IMR-90 (cell line): ENCODE measurements at regions not wholly inside any gene's neighbourhood (a gene's known extent, or its start where the extent isn't known, plus 50 kb on each side); places are given as distances from the start of the nearest gene placed in this dataset.

ENCODE experiments used
- ATAC-seq: fragments of 200-7000 bp; cut with Tn5 transposase; 2 replicates; pipeline ENCODE4 v1.9.1; 2020; ENCODE audit warnings: low read depth, mild to moderate bottlenecking, moderate library complexity
- BruUV-seq: library from RNA; stranded (reverse); fragments of 400-500 nt; replicated peaks from 2 replicates; lab custom pipeline; 2021; lab: Mats Ljungman, UMichigan
- CTCF ChIA-PET: fragments of 300-600 bp; formaldehyde crosslinking; extraction: SDS; loops from one replicate; lab custom pipeline; 2021; ENCODE audit warnings: antibody characterized with exemption; lab: Yijun Ruan, JAX
- POLR2A ChIA-PET: fragments of 300-600 bp; sonication (Branson Sonifier 250); formaldehyde crosslinking; loops from one replicate; lab custom pipeline; 2022; ENCODE audit warnings: antibody characterized with exemption; ENCODE audit not compliant: unreplicated experiment; lab: Charles Lee
- DNase-seq: peaks from one replicate; pipeline ENCODE4 v3.0.0; 2013
- H2AFZ ChIP-seq: replicated peaks from 2 replicates; pipeline ENCODE3; 2013; ENCODE audit warnings: low read length, mild to moderate bottlenecking; ENCODE audit not compliant: poor library complexity
- H2AK5ac ChIP-seq: 2 replicates; pipeline ENCODE4 v1.6.1; 2013; ENCODE audit warnings: low read depth, low read length, inconsistent platforms
- H2AK9ac ChIP-seq: replicated peaks from 2 replicates; pipeline ENCODE3; 2013; ENCODE audit warnings: mild to moderate bottlenecking, low read depth, low read length, moderate library complexity; ENCODE audit not compliant: poor library complexity
- H2BK120ac ChIP-seq: 2 replicates; pipeline ENCODE4 v1.6.1; 2013; ENCODE audit warnings: low read depth, low read length, inconsistent platforms
- H2BK15ac ChIP-seq: 3 replicates; pipeline ENCODE4 v1.6.1; 2013; ENCODE audit warnings: low read depth, low read length, inconsistent platforms
- H2BK20ac ChIP-seq: 2 replicates; pipeline ENCODE4 v1.6.1; 2013; ENCODE audit warnings: low read depth, mild to moderate bottlenecking, inconsistent platforms, low read length, moderate library complexity
- H2BK5ac ChIP-seq: 2 replicates; pipeline ENCODE4 v1.6.1; 2013; ENCODE audit warnings: mild to moderate bottlenecking, low read depth, low read length, inconsistent platforms; ENCODE audit not compliant: poor library complexity, severe bottlenecking
- H3K14ac ChIP-seq: replicated peaks from 2 replicates; pipeline ENCODE4 v1.6.1; 2013; ENCODE audit warnings: low read depth, low read length, inconsistent platforms
- H3K18ac ChIP-seq: 2 replicates; pipeline ENCODE4 v1.6.1; 2013; ENCODE audit warnings: low read depth, low read length, control low read depth
- H3K23ac ChIP-seq: 2 replicates; pipeline ENCODE4 v1.6.1; 2013; ENCODE audit warnings: low read depth, low read length, inconsistent platforms
- H3K27ac ChIP-seq: 2 replicates; pipeline ENCODE4 v1.5.1; 2013; ENCODE audit warnings: mild to moderate bottlenecking, control low read depth, low read length; ENCODE audit not compliant: insufficient read depth
- H3K27me3 ChIP-seq: 2 replicates; pipeline ENCODE4 v1.6.1; 2013; ENCODE audit warnings: low read length; ENCODE audit not compliant: control insufficient read depth, insufficient read depth
- H3K36me3 ChIP-seq: 2 replicates; pipeline ENCODE4 v1.6.1; 2013; ENCODE audit warnings: low read length, mixed read lengths; ENCODE audit not compliant: control insufficient read depth, insufficient read depth
- H3K4ac ChIP-seq: 2 replicates; pipeline ENCODE4 v1.6.1; 2013; ENCODE audit warnings: low read depth, low read length, inconsistent platforms
- H3K4me1 ChIP-seq: 2 replicates; pipeline ENCODE4 v1.6.1; 2013; ENCODE audit warnings: low read length, mixed read lengths; ENCODE audit not compliant: control insufficient read depth, insufficient read depth
- H3K4me2 ChIP-seq: 2 replicates; pipeline ENCODE4 v1.6.1; 2013; ENCODE audit warnings: low read depth, mild to moderate bottlenecking, control low read depth, low read length, moderate library complexity
- H3K4me3 ChIP-seq: 2 replicates; pipeline ENCODE4 v1.5.1; 2013; ENCODE audit warnings: low read depth, mild to moderate bottlenecking, control low read depth, low read length, moderate library complexity; ENCODE audit not compliant: insufficient read depth
- H3K56ac ChIP-seq: 2 replicates; pipeline ENCODE4 v1.6.1; 2013; ENCODE audit warnings: low read length, inconsistent platforms; ENCODE audit not compliant: insufficient read depth; ENCODE audit errors: extremely low read depth
- H3K79me1 ChIP-seq, 2 experiments: 2 replicates each; pipeline ENCODE4 v1.6.1; 2013; ENCODE audit warnings: low read length in 2 of 2, inconsistent platforms in 1 of 2, low read depth in 1 of 2
- H3K9ac ChIP-seq: 2 replicates; pipeline ENCODE4 v1.6.1; 2013; ENCODE audit warnings: low read depth, low read length, control low read depth
- H3K9me1 ChIP-seq: 2 replicates; pipeline ENCODE4 v1.6.1; 2013; ENCODE audit warnings: low read length, inconsistent platforms; ENCODE audit not compliant: insufficient read depth
- H3K9me3 ChIP-seq: 2 replicates; pipeline ENCODE4 v1.6.1; 2013; ENCODE audit warnings: low read length; ENCODE audit not compliant: control insufficient read depth, insufficient read depth
- H4K20me1 ChIP-seq: 2 replicates; pipeline ENCODE4 v1.6.1; 2013; ENCODE audit warnings: low read length, inconsistent platforms; ENCODE audit not compliant: insufficient read depth
- H4K5ac ChIP-seq: 2 replicates; pipeline ENCODE4 v1.6.1; 2013; ENCODE audit warnings: mild to moderate bottlenecking, low read depth, low read length, control low read depth
- H4K8ac ChIP-seq, 2 experiments: 2 replicates each; pipeline ENCODE4 v1.6.1; 2013; ENCODE audit warnings: low read depth in 2 of 2, low read length in 2 of 2, control low read depth in 1 of 2, inconsistent platforms in 1 of 2
- H4K91ac ChIP-seq: 2 replicates; pipeline ENCODE4 v1.6.1; 2013; ENCODE audit warnings: low read depth, low read length, inconsistent platforms; ENCODE audit not compliant: insufficient read depth
- BHLHE40 ChIP-seq: fragments of 150-350 bp; IDR thresholded peaks from 2 replicates; pipeline ENCODE4 v1.6.1; 2016; ENCODE audit warnings: mild to moderate bottlenecking, low read depth, low read length
- CEBPB ChIP-seq: IDR thresholded peaks from 2 replicates; pipeline ENCODE4 v1.6.1; 2012; ENCODE audit warnings: low read depth, low read length, improper control_type of control experiment
- CTCF ChIP-seq: conservative IDR thresholded peaks from 2 replicates; pipeline ENCODE4 v1.5.1; 2012; ENCODE audit warnings: mild to moderate bottlenecking, low read depth, low read length, improper control_type of control experiment
- FOS ChIP-seq: fragments of 150-350 bp; IDR thresholded peaks from 2 replicates; pipeline ENCODE4 v1.6.1; 2016; ENCODE audit warnings: low read depth, low read length
- MAFK ChIP-seq: IDR thresholded peaks from 2 replicates; pipeline ENCODE4 v1.6.1; 2012; ENCODE audit warnings: low read depth, low read length, improper control_type of control experiment
- MAZ ChIP-seq: IDR thresholded peaks from 2 replicates; pipeline ENCODE4 v1.6.1; 2012; ENCODE audit warnings: low read depth, mild to moderate bottlenecking, low read length, improper control_type of control experiment, moderate library complexity, borderline replicate concordance
- POLR2A ChIP-seq: IDR thresholded peaks from 2 replicates; pipeline ENCODE4 v1.6.1; 2012; ENCODE audit warnings: mild to moderate bottlenecking, low read depth, low read length
- RCOR1 ChIP-seq: IDR thresholded peaks from 2 replicates; pipeline ENCODE4 v1.6.1; 2012; ENCODE audit warnings: mild to moderate bottlenecking, low read length, improper control_type of control experiment; ENCODE audit not compliant: insufficient replicate concordance
- SMC3 ChIP-seq: fragments of 150-350 bp; IDR thresholded peaks from 2 replicates; pipeline ENCODE4 v1.6.1; 2016; ENCODE audit warnings: low read depth, mild to moderate bottlenecking, antibody characterized with exemption, low read length, moderate library complexity
- WGBS, 2 experiments: methylation state at CpG; one replicate each; pipeline versions ENCODE4 v1.1.5 to v1.1.7; 2013; ENCODE audit warnings: missing lambda C conversion rate in 2 of 2; ENCODE audit not compliant: insufficient read length in 1 of 2; ENCODE audit errors: extremely low coverage in 2 of 2; 5-methylcytosine and 5-hydroxymethylcytosine counted together
- dilution Hi-C: fragments of 300-500 bp; cut with HindIII; formaldehyde crosslinking; loops from one replicate; pipeline ENCODE4 v1.14.3; 2018; ENCODE audit warnings: low sequenced_read_pairs; ENCODE audit not compliant: unreplicated experiment
- in situ Hi-C: fragments of 300-500 bp; cut with MboI; formaldehyde crosslinking; loops from 3 replicates; pipeline ENCODE4 v1.14.3; 2019; ENCODE audit warnings: low sequenced_read_pairs, inconsistent platforms, mixed read lengths
- intact Hi-C: fragments of 100-400 bp; cut with micrococcal nuclease; formaldehyde crosslinking; loops from 2 replicates; pipeline ENCODE4 v1.10.0; 2022

- H3K23ac ChIP-seq = no peak overlapping the region
- H2AFZ ChIP-seq = no peak overlapping the region
- H4K20me1 ChIP-seq = no peaks in the 10 kb centered on the region
- intact Hi-C loops = no loop called here
- TF ChIP-seq MAZ = no peak
- TF ChIP-seq POLR2A = no peak
- no peak for TF ChIP-seq FOS
- TF ChIP-seq CEBPB = no peak
- no peak for TF ChIP-seq SMC3
- TF ChIP-seq BHLHE40 = no peak
- TF ChIP-seq CTCF = no peak
- TF ChIP-seq MAFK = no peak
- TF ChIP-seq RCOR1 = no peak
- no peak overlapping the region for H2BK15ac ChIP-seq
- no peaks in the 10 kb centered on the region for H3K36me3 ChIP-seq
- H3K9me1 ChIP-seq = no peaks in the 10 kb centered on the region
- WGBS, 2 experiments = 80% methylated on average over 1 of the region's 6 CpGs; no CpG with 5 or more reads in 1 of the 2 experiments
- no peak overlapping the region for H2BK120ac ChIP-seq
- H3K56ac ChIP-seq = no peak overlapping the region
- H3K4ac ChIP-seq = no peak overlapping the region
- no peak overlapping the region for H3K4me2 ChIP-seq
- H2BK5ac ChIP-seq = no peak overlapping the region
- no peak overlapping the region for H3K18ac ChIP-seq
- no peak overlapping the region for H2BK20ac ChIP-seq
- no peak overlapping the region for H4K5ac ChIP-seq
- H2AK5ac ChIP-seq = no peak overlapping the region
- in situ Hi-C loops = no loop called here
- no peak overlapping the region for H4K8ac ChIP-seq
- DNase-seq (no peak), ATAC-seq (no peak)
- no peak overlapping the region for H2AK9ac ChIP-seq
- no peak overlapping the region for H3K4me3 ChIP-seq
- no peak overlapping the region for H3K9ac ChIP-seq
- no peaks in the 10 kb centered on the region for H3K4me1 ChIP-seq
- peaks cover 30% of the 10 kb centered on the region for H3K27me3 ChIP-seq
- dilution Hi-C loops = no loop called here
- H4K91ac ChIP-seq = no peak overlapping the region
- no peaks in the 10 kb centered on the region for H3K79me1 ChIP-seq
- H3K27ac ChIP-seq = no peak overlapping the region
- no peaks in the 10 kb centered on the region for H3K9me3 ChIP-seq
- H3K14ac ChIP-seq = no peak overlapping the region
- POLR2A ChIA-PET = no interaction called here
- CTCF ChIA-PET = no interaction called here
- no TSS peak for BruUV-seq
These were observed 121.6 kb downstream of the SP3 start for GRCh38 chr2:173843526-173843925.
